ENCODE measurements at regions not wholly inside any gene's neighbourhood (a gene's known extent, or its start where the extent isn't known, plus 50 kb on each side); places are given as distances from the start of the nearest gene placed in this dataset.

DNA sequence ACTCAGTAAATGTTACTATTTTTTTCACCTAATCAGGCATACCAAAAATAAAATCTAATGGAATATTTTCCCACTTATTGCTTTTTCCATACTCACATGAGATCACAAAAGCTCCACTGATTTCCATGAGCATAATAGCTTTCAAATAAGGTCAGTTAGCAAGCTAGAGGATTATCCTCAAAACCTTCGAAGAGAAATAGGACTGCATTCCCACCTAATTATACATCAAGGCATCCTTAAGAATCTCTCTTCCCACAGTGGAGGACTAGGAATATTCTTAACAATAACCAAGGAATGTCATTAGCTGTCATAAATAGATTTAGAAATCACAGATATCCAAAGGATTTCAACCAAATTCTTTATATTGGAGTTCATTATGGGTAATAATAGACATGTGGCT lies 127.9 kb upstream of the STT3B start:
- no peak for DNase-seq

GRCh38 chr3:31405515-31405914 lies 127.2 kb upstream of the STT3B start:
- no peak for DNase-seq

DNA sequence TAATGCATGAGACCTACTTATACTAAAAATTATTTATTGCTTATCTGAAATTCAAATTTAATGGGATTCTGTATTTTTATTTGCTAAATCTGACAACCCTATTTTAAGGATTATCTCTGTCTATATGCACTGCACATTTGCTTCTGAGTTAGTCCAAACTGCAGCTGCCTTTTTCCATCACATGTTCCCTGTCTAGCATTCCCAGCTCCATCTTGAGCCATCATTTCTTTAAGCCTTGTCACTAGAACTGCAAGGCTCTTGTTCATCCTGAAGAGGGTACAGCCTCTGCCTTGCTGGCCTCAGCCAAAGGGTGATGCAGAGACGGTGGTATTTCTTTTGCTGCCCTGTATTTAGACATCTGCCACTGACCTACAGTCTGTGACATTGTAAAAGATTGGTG lies 125.8 kb upstream of the STT3B start:
- peak; percentile 7 for DNase-seq

GRCh38 chr3:31407665-31408064 lies 125.1 kb upstream of the STT3B start:
- DNase-seq: no peak

GRCh38 chr3:31408720-31409119 lies 124.0 kb upstream of the STT3B start:
- peak; percentile 52 for DNase-seq

GRCh38 chr3:31409389-31409788 lies 123.3 kb upstream of the STT3B start:
- peak; percentile 30 for DNase-seq

DNA sequence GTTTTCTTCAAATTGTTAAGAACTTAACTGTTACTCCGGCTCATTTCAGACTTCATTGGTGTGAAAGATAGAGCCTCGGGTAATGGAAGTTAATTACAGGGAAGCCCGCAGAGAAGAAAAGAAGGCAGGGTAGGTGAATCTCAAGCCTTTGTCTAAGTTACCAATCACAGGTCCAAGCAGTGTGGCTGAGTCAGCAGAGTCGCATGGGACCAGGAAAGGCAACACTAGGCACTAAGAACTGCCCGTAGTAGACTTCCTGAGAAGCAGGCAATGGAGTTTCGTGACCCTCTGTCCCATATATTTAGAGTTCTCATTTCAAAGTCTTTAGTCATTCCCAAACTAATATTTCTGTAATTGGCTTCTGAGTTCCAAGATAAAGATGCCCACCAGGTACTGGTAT lies 122.9 kb upstream of the STT3B start:
- no peak for DNase-seq

GRCh38 chr3:31410411-31410810 lies 122.3 kb upstream of the STT3B start:
- DNase-seq: no peak

DNA sequence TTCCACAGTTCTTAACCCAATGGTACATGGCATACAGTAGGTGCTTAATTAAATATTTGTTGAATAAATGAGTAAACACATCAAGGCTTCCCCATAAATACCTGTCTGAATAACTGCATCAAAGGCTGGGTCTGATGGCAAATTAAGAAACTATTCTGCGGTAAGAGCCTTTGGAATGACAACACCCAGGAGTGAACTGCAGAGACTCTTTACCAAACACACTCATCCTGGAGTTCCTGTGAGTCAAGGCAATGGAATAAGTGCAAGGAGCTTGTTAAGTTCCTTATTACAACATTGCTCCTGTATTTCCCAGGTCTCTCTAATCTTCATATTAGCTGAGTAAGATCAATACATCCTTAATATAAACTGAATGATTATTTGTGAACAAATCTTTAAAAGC lies 119.9 kb upstream of the STT3B start:
- DNase-seq: no peak

- DNase-seq: no peak
Observed at GRCh38 chr3:31413515-31413914, 119.2 kb upstream of the STT3B start.

DNA sequence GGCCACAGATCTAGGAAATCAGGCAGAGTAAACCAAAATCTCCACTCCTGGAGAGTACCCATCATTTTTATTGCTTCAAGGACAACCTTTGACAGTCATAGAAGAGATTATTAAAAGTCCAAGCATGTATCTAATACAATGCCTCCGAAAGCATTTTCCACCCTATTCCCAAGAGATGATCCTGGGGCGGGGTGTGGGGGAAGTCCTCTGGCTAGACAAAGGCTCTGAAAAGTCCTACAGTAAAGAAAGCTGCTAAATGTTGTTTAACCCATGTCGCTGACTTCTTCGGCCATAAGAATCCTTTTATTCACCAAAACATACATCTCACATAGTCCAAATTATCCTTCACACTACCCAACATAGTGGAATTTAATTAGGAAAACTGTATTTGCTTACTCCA lies 115.7 kb upstream of the STT3B start:
- no peak for DNase-seq

DNA sequence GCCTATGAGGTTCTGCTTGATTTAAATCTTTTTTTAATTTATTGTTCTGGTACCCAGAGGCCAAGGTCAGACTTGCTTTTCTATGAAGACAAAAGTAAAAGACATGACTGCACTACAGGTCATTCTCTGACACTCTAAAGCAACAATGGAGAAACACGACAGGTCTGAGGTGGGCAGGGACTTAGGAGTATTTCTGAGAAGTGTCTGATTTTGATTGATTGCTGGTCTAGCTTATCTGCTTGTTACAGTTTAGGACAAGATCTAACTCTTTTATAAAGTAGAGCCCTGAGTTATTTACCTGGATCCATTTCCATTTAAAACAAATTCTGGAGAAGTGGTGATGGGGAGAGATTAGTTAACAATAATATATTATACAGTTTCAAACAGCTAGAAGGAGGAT lies 115.2 kb upstream of the STT3B start:
- no peak for DNase-seq

GRCh38 chr3:31420311-31420710 lies 112.4 kb upstream of the STT3B start:
- peak; percentile 65 for DNase-seq

GRCh38 chr3:31421314-31422048 lies 111.2 kb upstream of the STT3B start:
- DNase-seq: no peak

DNA sequence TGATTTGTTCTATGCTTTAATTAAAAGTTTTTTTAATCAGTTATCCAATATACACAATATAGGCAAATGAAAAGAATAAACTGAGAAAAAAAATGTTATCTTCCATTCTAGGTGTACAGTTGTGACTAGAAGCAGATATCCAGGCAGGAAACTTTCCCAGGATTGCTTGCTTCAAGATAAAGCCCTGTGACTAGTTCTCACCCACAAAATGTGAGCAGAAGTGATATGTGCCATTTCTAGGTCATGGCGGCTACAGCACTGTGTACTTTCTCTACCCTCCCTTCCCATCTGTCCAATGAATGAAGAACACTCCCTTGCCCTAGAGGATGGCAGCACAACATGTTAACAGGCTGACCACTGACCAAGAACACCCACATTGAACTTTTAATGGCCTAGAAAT lies 110.5 kb upstream of the STT3B start:
- no peak for DNase-seq

GRCh38 chr3:31423482-31423881 lies 109.2 kb upstream of the STT3B start:
- DNase-seq: peak; percentile 2

DNA sequence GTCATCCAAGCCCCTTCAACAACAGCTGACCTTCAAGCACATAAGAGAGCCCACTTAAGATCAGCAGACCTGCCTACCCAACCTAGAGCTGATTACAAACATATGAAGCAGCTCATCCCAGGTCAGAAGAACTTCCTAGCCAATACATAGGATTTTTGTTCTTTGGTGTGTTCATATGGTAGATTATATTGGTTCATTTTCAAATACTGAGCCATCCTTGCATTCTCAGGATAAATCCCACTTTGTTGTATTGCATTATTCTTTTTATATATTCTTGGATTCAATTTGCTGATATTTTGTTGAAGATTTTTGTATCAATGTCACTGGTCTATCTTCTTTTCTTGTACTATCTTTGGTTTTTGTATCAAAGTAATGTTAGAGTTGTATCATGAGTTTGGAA lies 107.3 kb upstream of the STT3B start:
- no peak for DNase-seq

DNA sequence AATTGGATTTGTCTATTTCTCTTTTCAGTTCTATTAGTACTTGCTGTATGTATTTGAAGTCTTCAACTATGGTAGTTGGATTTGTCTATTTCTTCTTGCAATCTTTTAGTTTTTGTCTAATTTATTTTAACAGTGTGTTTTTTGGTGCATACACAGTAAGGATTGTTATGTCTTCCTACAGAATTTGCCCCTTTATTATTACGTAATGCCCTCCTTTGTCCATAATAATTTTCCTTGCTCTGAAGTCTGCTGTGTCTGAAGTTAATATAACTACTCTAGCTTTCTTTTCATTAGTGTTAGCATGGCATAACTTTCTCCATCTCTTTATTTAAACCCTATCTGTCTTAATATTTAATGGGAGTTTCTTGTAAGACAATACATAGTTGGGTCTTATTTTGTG lies 105.1 kb upstream of the STT3B start:
- no peak for DNase-seq

GRCh38 chr3:31431321-31431720 lies 101.4 kb upstream of the STT3B start:
- DNase-seq: peak; percentile 1

GRCh38 chr3:31432897-31433678 lies 99.6 kb upstream of the STT3B start:
- DNase-seq: no peak

- no peak for DNase-seq
Observed at GRCh38 chr3:31433679-31433992, 99.1 kb upstream of the STT3B start.

DNA sequence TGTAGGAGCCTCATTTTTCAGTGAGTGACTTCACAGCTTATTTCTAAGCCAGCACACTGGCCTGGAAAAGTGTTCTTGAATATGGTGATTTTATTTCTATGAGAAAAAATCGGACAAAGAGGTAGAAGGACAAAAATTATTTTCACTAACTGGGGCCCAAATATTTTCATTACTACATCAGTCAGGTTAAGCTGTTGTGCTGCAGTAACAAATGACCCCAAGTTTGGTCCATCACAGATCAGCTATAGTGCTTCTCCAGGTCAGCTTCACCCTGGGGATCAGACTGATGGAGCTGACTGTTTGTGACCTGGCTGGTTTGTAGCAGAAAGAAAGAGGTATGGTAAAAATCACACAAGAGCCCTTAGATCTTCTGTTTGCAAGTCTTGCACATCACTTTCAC lies 97.9 kb upstream of the STT3B start:
- DNase-seq: no peak

- no peak for DNase-seq
Observed at GRCh38 chr3:31436830-31437229, 95.9 kb upstream of the STT3B start.

DNA sequence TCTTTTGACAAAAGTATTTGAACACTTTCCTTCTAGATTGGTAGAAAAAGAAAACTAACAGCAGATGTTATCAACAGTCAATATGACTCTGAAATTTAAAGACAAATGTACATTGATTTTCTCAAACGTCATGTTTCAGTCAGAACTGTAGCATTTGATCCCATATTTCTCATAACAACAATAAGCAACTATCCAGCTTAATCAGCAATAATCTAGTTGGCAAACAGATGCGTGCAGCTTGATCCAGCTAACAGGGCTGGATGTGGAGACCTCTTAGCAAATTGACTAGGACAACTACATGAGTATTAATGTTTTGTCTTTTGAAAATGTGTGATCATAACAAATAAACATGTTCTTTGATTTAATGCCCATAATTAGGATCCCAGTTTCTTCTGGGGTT lies 94.0 kb upstream of the STT3B start:
- DNase-seq: no peak
